ENCODE measurements at regions not wholly inside any gene's neighbourhood (a gene's known extent, or its start where the extent isn't known, plus 50 kb on each side); places are given as distances from the start of the nearest gene placed in this dataset.

GRCh38 chr4:17246656-17247055, 265.2 kb downstream of the QDPR start:
- TF ChIP-seq ZNF274 (IDR thresholded peaks at IDR 0.05; ENCODE audit: low read depth, low read length) (no peak), YY1 (IDR thresholded peaks at IDR 0.05; ENCODE audit: insufficient read depth, insufficient read length) (no peak)
